Epithelial cell of proximal tubule (primary cell): ENCODE measurements at regions not wholly inside any gene's neighbourhood (a gene's known extent, or its start where the extent isn't known, plus 50 kb on each side); places are given as distances from the start of the nearest gene placed in this dataset.

ENCODE experiments used
- DNase-seq: peaks from one replicate; pipeline ENCODE4 v3.0.0-alpha.2; 2011; ENCODE audit warnings: low read depth
- H3K4me3 ChIP-seq: 2 replicates; pipeline ENCODE4 v1.5.1; 2011; ENCODE audit warnings: low read depth, mild to moderate bottlenecking, low read length
- TF ChIP-seq, protein P1 (sequence below): conservative IDR thresholded peaks from 2 replicates; pipeline ENCODE4 v1.5.1; 2012; ENCODE audit warnings: low read depth, mild to moderate bottlenecking, low read length

DNA sequence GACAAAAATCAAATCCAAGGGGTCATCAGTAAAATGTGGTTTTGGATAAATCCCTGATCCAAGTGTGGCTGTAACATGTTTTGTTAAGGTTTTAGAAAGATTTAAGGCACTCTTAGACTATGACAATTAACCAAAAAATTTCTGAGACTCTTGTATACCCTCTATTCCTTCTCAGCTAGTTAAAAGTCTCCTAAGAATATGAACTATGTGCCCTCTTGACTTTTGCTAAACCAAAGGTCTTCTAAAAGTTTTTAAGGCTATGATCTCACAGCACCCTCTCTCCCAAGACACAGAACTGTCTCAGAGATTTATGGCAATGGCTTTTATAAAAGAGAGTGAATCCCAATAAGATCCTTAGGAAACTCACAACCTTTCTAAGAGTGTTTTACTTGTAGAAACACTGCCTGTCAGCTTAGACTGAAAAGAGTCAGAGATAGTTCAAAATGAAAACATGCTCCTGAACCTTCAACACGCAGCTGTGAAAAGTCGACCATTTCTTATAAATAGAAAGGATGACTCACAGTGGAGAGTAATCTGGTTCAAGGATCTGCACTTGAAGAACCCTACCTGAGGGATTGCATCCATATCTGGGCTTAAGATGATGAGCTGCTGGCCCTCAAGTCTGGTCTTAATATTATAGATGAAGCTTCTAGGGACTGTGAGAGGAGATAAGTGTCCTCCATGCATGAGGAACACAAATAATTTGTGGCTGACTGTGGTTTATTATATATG, 388.4 kb upstream of the GJE1 start:
- no peak for DNase-seq
- no peak overlapping the region for H3K4me3 ChIP-seq
- TF ChIP-seq, protein P1, sequence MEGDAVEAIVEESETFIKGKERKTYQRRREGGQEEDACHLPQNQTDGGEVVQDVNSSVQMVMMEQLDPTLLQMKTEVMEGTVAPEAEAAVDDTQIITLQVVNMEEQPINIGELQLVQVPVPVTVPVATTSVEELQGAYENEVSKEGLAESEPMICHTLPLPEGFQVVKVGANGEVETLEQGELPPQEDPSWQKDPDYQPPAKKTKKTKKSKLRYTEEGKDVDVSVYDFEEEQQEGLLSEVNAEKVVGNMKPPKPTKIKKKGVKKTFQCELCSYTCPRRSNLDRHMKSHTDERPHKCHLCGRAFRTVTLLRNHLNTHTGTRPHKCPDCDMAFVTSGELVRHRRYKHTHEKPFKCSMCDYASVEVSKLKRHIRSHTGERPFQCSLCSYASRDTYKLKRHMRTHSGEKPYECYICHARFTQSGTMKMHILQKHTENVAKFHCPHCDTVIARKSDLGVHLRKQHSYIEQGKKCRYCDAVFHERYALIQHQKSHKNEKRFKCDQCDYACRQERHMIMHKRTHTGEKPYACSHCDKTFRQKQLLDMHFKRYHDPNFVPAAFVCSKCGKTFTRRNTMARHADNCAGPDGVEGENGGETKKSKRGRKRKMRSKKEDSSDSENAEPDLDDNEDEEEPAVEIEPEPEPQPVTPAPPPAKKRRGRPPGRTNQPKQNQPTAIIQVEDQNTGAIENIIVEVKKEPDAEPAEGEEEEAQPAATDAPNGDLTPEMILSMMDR, result no peak

DNA sequence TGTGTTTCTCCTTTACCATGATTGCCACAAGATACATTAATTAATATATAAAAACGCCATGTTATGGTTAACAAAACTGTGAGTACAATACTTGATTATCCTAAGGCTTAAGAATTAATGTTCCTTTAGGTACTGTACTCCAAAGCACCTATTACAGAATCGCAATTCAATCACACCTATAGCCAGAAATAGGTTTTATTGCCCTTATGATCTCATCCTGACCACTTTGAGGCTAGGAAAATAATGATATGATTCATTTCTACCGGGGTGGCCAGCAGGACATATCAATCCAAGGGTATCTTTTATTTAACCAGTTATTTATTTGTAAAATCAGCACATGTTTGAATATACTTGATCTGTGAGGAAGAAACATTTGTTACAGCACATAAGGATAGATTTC, 396.6 kb upstream of the GJE1 start:
- no peak for DNase-seq
- TF ChIP-seq, protein P1, result no peak

DNA sequence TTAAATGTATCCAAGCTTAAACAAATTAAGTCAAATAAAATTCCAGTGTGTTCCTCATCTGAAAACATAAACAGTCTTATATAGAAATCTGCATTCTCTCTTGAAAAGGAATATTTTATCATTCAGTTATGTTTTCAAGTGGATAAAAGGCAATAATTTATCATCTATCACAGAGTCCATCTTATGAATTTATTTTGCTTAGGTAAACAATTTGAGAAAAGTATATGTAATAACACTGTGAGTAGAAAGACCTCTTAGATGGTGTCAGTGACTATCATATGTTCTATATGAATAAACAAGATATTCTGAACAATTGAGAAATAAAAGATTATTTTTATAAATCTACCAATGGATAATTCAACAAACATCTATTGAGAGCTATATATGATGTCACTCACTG, 397.6 kb upstream of the GJE1 start:
- DNase-seq, result no peak
- TF ChIP-seq, protein P1, result no peak
- no peak overlapping the region for H3K4me3 ChIP-seq

More for the DNA sequence above, 396.6 kb upstream of the GJE1 start:
- no peak overlapping the region for H3K4me3 ChIP-seq

DNA sequence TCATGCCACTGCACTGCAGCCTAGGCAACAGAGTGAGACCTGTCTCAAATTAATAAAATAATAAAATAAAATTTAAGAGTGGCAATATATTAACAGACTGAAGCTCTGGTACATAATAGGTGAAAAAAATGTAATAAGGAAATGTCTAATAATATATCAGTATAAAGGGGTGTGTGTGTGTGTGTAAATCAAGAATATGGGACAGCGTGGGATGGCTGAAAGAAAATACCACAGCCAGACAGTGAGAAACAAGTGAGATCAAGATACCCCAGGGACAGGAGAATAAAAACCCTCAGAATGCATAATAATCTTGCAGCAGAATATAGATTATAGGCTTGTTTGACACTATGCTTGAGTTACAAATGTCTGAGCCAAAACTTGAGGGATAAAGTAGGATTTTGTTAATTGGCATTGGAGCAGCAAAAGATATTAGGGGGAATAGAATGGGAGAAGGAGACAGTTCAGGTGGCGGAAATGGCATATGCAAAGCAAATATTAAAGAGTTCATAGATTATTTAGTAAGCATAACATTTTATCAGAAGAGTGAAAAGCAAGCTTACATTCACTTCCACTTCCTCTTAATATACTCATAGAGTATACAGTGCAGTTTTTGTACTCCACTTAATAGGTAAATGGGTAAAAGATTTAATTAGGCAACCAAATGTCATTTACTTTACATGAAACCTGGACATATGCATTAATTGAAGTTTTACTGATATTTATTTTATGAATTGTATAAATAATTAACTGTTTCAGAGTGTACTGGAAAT, 398.5 kb upstream of the GJE1 start:
- DNase-seq, result no peak
- no peak overlapping the region for H3K4me3 ChIP-seq
- TF ChIP-seq, protein P1, result no peak

DNA sequence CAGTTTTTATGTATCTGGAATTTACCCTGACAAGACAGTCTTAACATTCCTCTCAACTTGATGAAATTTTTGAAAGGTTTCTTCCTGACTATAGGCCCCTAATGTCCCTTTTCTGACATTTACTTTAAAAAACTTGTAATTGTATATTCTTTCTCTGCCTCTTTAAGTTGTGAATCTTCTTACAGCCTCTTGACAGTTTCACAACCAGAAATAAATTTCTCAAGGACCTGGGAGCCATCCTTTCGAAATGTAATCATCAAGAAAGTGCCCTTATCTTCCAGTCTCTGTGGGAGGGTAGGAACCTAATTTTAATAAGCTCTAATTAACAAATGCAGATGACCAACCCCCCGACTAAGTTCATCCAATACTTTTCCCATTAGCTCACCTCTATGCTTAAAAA, 403.6 kb upstream of the GJE1 start:
- TF ChIP-seq, protein P1, result no peak
- no peak overlapping the region for H3K4me3 ChIP-seq
- no peak for DNase-seq

DNA sequence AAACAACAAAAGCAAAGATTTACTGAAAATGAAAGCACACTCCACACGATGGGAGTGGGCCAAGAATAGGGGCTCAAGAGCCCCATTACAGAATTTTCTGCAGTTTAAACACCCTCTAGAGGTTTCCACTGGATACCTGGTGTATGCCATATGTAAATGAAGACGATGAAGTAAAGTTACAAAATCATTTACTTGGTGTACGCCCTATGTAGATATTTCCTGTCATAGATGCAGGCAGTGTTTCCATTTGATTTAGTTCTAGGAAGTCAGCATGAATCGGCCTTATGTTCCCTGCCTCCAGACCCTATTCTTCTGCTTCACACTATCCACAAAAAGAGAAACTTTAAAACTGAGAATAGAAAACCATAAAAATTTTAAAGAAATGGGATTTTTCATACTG, 404.4 kb upstream of the GJE1 start:
- H3K4me3 ChIP-seq, result no peak overlapping the region
- TF ChIP-seq, protein P1, result no peak
- no peak for DNase-seq

DNA sequence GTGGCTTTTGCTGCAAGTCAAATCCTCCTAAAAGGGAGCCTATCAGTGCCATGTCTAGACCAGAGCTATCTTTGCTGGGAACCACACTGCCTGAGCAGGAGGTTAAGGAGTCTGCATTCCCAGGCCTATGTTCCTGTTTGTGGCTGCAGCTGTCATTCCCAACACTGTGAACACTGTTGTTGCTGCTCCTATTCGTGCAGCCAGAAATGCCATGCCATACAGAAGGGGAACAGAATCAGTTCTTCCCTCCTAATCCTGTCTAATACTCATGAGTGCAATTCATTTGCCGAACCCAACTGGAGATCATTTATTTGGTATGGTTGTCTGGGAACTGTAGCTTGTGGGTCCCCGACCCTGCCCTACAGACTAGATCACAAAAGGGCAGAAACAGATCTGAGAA, 406.5 kb upstream of the GJE1 start:
- TF ChIP-seq, protein P1, result no peak
- DNase-seq, result no peak
- H3K4me3 ChIP-seq, result no peak overlapping the region
